Mammary epithelial cell (primary cell): ENCODE measurements at regions not wholly inside any gene's neighbourhood (a gene's known extent, or its start where the extent isn't known, plus 50 kb on each side); places are given as distances from the start of the nearest gene placed in this dataset.

Experiments
- CTCF ChIP-seq, 2 donors: IDR thresholded peaks in 1 of 2; conservative IDR thresholded peaks in 1 of 2; 2 replicates each; pipeline ENCODE4 v1.5.1; 2011 to 2012; ENCODE audit warnings: inconsistent platforms in 2 of 2, low read length in 2 of 2, mild to moderate bottlenecking in 2 of 2, control low read depth in 1 of 2, low read depth in 1 of 2; ENCODE audit not compliant: insufficient read depth in 1 of 2; ENCODE audit errors: extremely low read depth in 1 of 2
- EZH2 ChIP-seq: IDR thresholded peaks from 2 replicates; pipeline ENCODE4 v1.6.1; 2012; ENCODE audit warnings: low read length, inconsistent platforms, borderline replicate concordance

- TF ChIP-seq EZH2, result no peak
- no peak for TF ChIP-seq CTCF (conservative IDR thresholded peaks at IDR 0.05 in 1 of 2, IDR thresholded peaks at IDR 0.05 in 1 of 2; ENCODE audit: extremely low read depth in 1 of 2, insufficient read depth in 1 of 2, low read depth in 1 of 2, low read length in 2 of 2)
These were observed 220.9 kb downstream of the CBLN1 start for GRCh38 chr16:49060728-49061127.
